ENCODE measurements at regions not wholly inside any gene's neighbourhood (a gene's known extent, or its start where the extent isn't known, plus 50 kb on each side); places are given as distances from the start of the nearest gene placed in this dataset.

- no peak for DNase-seq (ENCODE audit: low spot score)
These were observed 104.6 kb upstream of the TEX51 start for GRCh38 chr2:126793885-126794613.

GRCh38 chr2:126795656-126796055 is 103.0 kb upstream of the TEX51 start:
- DNase-seq (ENCODE audit: low spot score) = no peak

GRCh38 chr2:126796931-126797621 is 101.6 kb upstream of the TEX51 start:
- no peak for DNase-seq (ENCODE audit: low spot score)

GRCh38 chr2:126797622-126798275 is 100.9 kb upstream of the TEX51 start:
- no peak for DNase-seq (ENCODE audit: low spot score)

GRCh38 chr2:126798276-126799140 is 100.2 kb upstream of the TEX51 start:
- no peak for DNase-seq (ENCODE audit: low spot score)

GRCh38 chr2:126799301-126799700 is 99.4 kb upstream of the TEX51 start:
- DNase-seq (ENCODE audit: low spot score) = no peak

GRCh38 chr2:126801473-126801872 is 97.2 kb upstream of the TEX51 start:
- DNase-seq (ENCODE audit: low spot score) = no peak

- DNase-seq (ENCODE audit: low spot score) = no peak
These were observed 96.4 kb upstream of the TEX51 start for GRCh38 chr2:126802316-126802715.

- no peak for DNase-seq (ENCODE audit: low spot score)
These were observed 95.8 kb upstream of the TEX51 start for GRCh38 chr2:126802774-126803433.

GRCh38 chr2:126803434-126803775 is 95.3 kb upstream of the TEX51 start:
- DNase-seq (ENCODE audit: low spot score) = no peak

GRCh38 chr2:126804347-126804746 is 94.3 kb upstream of the TEX51 start:
- no peak for DNase-seq (ENCODE audit: low spot score)

GRCh38 chr2:126808929-126809328 is 89.8 kb upstream of the TEX51 start:
- no peak for DNase-seq (ENCODE audit: low spot score)

- no peak for DNase-seq (ENCODE audit: low spot score)
These were observed 89.3 kb upstream of the TEX51 start for GRCh38 chr2:126809340-126809739.

- no peak for DNase-seq (ENCODE audit: low spot score)
These were observed 88.7 kb upstream of the TEX51 start for GRCh38 chr2:126810001-126810400.

GRCh38 chr2:126811101-126811500 is 87.6 kb upstream of the TEX51 start:
- no peak for DNase-seq (ENCODE audit: low spot score)

- no peak for DNase-seq (ENCODE audit: low spot score)
These were observed 81.5 kb upstream of the TEX51 start for GRCh38 chr2:126817172-126817571.

GRCh38 chr2:126822115-126822514 is 76.6 kb upstream of the TEX51 start:
- DNase-seq (ENCODE audit: low spot score) = no peak

GRCh38 chr2:126822921-126823320 is 75.8 kb upstream of the TEX51 start:
- DNase-seq (ENCODE audit: low spot score) = no peak

- no peak for DNase-seq (ENCODE audit: low spot score)
These were observed 74.7 kb upstream of the TEX51 start for GRCh38 chr2:126823951-126824350.

GRCh38 chr2:126824663-126825062 is 74.0 kb upstream of the TEX51 start:
- no peak for DNase-seq (ENCODE audit: low spot score)

GRCh38 chr2:126825316-126825715 is 73.4 kb upstream of the TEX51 start:
- DNase-seq (ENCODE audit: low spot score) = no peak

- no peak for DNase-seq (ENCODE audit: low spot score)
These were observed 72.2 kb upstream of the TEX51 start for GRCh38 chr2:126826491-126826890.
